Adrenal gland (tissue), 5 donors: ENCODE measurements at regions not wholly inside any gene's neighbourhood (a gene's known extent, or its start where the extent isn't known, plus 50 kb on each side); places are given as distances from the start of the nearest gene placed in this dataset.

Source experiments
- POLR2A ChIP-seq, 2 donors: fragments of 450-650 bp; IDR thresholded peaks; one replicate each; pipeline ENCODE4 v1.6.1; 2017; ENCODE audit warnings: antibody characterized with exemption in 2 of 2, mild to moderate bottlenecking in 2 of 2, moderate library complexity in 1 of 2
- TF ChIP-seq, protein P1 (sequence below), 6 experiments: fragments of 450-650 bp in 4 of 6; fragments of 200-600 bp in 2 of 6; sonication (generic) in 1 of 6; IDR thresholded peaks; 1 replicate in 5 of 6; 2 replicates in 1 of 6; pipeline versions ENCODE4 v1.5.1 to v1.8.0; 2016 to 2021; ENCODE audit warnings: antibody characterized with exemption in 6 of 6, mild to moderate bottlenecking in 2 of 6, moderate library complexity in 1 of 6
- donor health status: DM: no; HTN: no; CAD: no.

DNA sequence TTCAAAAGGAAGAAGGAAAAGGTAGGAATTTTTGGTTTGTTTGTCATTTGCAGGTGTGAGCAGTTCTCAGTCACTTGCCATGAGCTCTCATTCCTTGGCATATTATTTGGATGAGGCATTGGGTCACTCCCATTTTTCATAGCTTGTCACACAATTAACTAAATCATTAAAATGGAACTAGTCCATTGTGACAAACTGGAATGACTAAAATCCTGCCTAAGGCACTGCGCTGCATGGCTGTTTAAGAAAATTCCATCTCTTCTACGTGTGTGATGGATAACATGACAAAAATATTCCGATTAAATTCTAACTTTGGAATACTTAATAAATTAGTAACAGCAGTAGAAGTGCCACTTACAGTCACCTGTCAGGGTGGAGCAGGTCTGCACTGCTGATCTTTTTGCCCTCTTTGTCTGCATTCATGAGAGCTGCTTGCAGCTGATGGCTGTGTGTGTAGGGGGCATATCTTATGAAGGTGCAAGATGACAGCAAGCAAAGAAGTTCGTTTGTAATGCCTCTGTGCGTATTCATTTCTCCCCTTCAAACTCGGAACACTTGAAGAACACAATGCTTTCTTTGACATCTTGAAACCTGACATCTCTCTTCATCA lies 1292.6 kb upstream of the MAP3K7 start:
- TF ChIP-seq, protein P1, sequence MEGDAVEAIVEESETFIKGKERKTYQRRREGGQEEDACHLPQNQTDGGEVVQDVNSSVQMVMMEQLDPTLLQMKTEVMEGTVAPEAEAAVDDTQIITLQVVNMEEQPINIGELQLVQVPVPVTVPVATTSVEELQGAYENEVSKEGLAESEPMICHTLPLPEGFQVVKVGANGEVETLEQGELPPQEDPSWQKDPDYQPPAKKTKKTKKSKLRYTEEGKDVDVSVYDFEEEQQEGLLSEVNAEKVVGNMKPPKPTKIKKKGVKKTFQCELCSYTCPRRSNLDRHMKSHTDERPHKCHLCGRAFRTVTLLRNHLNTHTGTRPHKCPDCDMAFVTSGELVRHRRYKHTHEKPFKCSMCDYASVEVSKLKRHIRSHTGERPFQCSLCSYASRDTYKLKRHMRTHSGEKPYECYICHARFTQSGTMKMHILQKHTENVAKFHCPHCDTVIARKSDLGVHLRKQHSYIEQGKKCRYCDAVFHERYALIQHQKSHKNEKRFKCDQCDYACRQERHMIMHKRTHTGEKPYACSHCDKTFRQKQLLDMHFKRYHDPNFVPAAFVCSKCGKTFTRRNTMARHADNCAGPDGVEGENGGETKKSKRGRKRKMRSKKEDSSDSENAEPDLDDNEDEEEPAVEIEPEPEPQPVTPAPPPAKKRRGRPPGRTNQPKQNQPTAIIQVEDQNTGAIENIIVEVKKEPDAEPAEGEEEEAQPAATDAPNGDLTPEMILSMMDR (IDR thresholded peaks at IDR 0.05): no peak
- TF ChIP-seq POLR2A (IDR thresholded peaks at IDR 0.05): no peak
